ENCODE measurements at regions not wholly inside any gene's neighbourhood (a gene's known extent, or its start where the extent isn't known, plus 50 kb on each side); places are given as distances from the start of the nearest gene placed in this dataset.

- TF ChIP-seq EZH2phosphoT487 (IDR thresholded peaks at IDR 0.05; ENCODE audit: low read depth, severe bottlenecking, unreplicated experiment) (no peak), CTCF (IDR thresholded peaks at IDR 0.05; ENCODE audit: poor library complexity) (no peak), EZH2 (IDR thresholded peaks at IDR 0.05; ENCODE audit: borderline replicate concordance) (no peak)
- no peaks in the 10 kb centered on the region for H4K20me1 ChIP-seq (ENCODE audit: insufficient read depth, poor library complexity, severe bottlenecking)
- WGBS (ENCODE audit: low lambda C conversion rate, missing lambda C conversion rate), result 86% methylated on average over 8 of the region's 8 CpGs
- H3K4me1 ChIP-seq (ENCODE audit: insufficient read depth), result no peaks in the 10 kb centered on the region
- no peak overlapping the region for H3K4me2 ChIP-seq
- no peak overlapping the region for H3K27ac ChIP-seq
- H2AFZ ChIP-seq, result no peak overlapping the region
- no peaks in the 10 kb centered on the region for H3K9me2 ChIP-seq (replicated peaks; ENCODE audit: insufficient read depth)
- H3K79me2 ChIP-seq, result no peaks in the 10 kb centered on the region
- no peaks in the 10 kb centered on the region for H3K36me3 ChIP-seq (replicated peaks; ENCODE audit: insufficient read depth, low read depth)
- H3K4me3 ChIP-seq, result no peak overlapping the region
- no peaks in the 10 kb centered on the region for H3K9me3 ChIP-seq (ENCODE audit: low read depth)
- H3K27me3 ChIP-seq, result no peaks in the 10 kb centered on the region
- no peak for DNase-seq (ENCODE audit: low spot score)
Observed at GRCh38 chr13:81275666-81276258, 934.8 kb upstream of the SPRY2 start.

- H3K27me3 ChIP-seq, result no peaks in the 10 kb centered on the region
- H3K4me3 ChIP-seq, result no peak overlapping the region
- H4K20me1 ChIP-seq (ENCODE audit: insufficient read depth, poor library complexity, severe bottlenecking), result no peaks in the 10 kb centered on the region
- H3K27ac ChIP-seq, result no peak overlapping the region
- DNase-seq (ENCODE audit: low spot score), result no peak
- H3K79me2 ChIP-seq, result no peaks in the 10 kb centered on the region
- H3K9me2 ChIP-seq (replicated peaks; ENCODE audit: insufficient read depth), result no peaks in the 10 kb centered on the region
- H3K9me3 ChIP-seq (ENCODE audit: low read depth), result no peaks in the 10 kb centered on the region
- no peaks in the 10 kb centered on the region for H3K4me1 ChIP-seq (ENCODE audit: insufficient read depth)
- H3K36me3 ChIP-seq (replicated peaks; ENCODE audit: insufficient read depth, low read depth), result no peaks in the 10 kb centered on the region
- H3K4me2 ChIP-seq, result no peak overlapping the region
- 91% methylated on average over 2 of the region's 2 CpGs for WGBS (ENCODE audit: low lambda C conversion rate, missing lambda C conversion rate)
- TF ChIP-seq CTCF (IDR thresholded peaks at IDR 0.05; ENCODE audit: poor library complexity) (no peak), EZH2 (IDR thresholded peaks at IDR 0.05; ENCODE audit: borderline replicate concordance) (no peak), EZH2phosphoT487 (IDR thresholded peaks at IDR 0.05; ENCODE audit: low read depth, severe bottlenecking, unreplicated experiment) (no peak)
- H2AFZ ChIP-seq, result no peak overlapping the region
Observed at GRCh38 chr13:81247711-81248110, 906.8 kb upstream of the SPRY2 start.

DNA sequence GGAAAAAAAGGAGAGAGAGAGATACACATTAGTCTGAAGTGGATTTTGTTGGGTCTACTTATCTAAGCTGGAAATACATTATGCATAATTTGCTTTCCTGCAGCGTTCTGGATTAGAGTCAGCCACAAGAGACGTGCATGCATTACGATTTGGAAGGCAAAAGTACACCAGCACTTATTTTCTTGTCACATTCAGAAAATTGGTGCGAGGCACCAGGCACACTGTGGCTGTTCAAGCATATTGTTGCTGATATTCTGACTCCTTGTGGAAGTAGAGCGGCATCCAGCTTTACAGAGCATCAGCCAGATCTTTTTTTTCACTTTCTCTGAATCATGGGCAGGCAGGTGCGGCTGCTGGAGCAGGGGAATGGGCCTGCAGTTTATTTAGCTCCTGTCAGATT lies 905.6 kb upstream of the SPRY2 start:
- Histone ChIP-seq H3K27me3 (no peaks in the 10 kb centered on the region), H3K4me1 (ENCODE audit: insufficient read depth) (no peaks in the 10 kb centered on the region), H3K79me2 (no peaks in the 10 kb centered on the region), H2AFZ (no peak overlapping the region), H4K20me1 (ENCODE audit: insufficient read depth, poor library complexity, severe bottlenecking) (no peaks in the 10 kb centered on the region), H3K4me3 (no peak overlapping the region), H3K36me3 (replicated peaks; ENCODE audit: insufficient read depth, low read depth) (no peaks in the 10 kb centered on the region), H3K4me2 (no peak overlapping the region), H3K27ac (no peak overlapping the region), H3K9me3 (ENCODE audit: low read depth) (no peaks in the 10 kb centered on the region), H3K9me2 (replicated peaks; ENCODE audit: insufficient read depth) (no peaks in the 10 kb centered on the region)
- TF ChIP-seq CTCF (IDR thresholded peaks at IDR 0.05; ENCODE audit: poor library complexity) (no peak), EZH2phosphoT487 (IDR thresholded peaks at IDR 0.05; ENCODE audit: low read depth, severe bottlenecking, unreplicated experiment) (no peak), EZH2 (IDR thresholded peaks at IDR 0.05; ENCODE audit: borderline replicate concordance) (no peak)
- no peak for DNase-seq (ENCODE audit: low spot score)
- WGBS (ENCODE audit: low lambda C conversion rate, missing lambda C conversion rate), result 87% methylated on average over 6 of the region's 6 CpGs

Measured in hepatocyte (in vitro differentiated cells).